Right lobe of liver (tissue), 6 donors: ENCODE measurements at regions not wholly inside any gene's neighbourhood (a gene's known extent, or its start where the extent isn't known, plus 50 kb on each side); places are given as distances from the start of the nearest gene placed in this dataset.

Source experiments
- ATAC-seq, 4 donors: fragments of 200-7000 bp; cut with Tn5 transposase; one replicate each; pipeline ENCODE4 v1.9.1; 2020; ENCODE audit warnings: mild to moderate bottlenecking in 4 of 4, moderate library complexity in 4 of 4
- DNase-seq, 3 donors: peaks; one replicate each; pipeline ENCODE4 v3.0.0-alpha.2; 2020
- H3K27ac ChIP-seq, 3 donors: fragments of 200-600 bp; one replicate each; pipeline ENCODE4 v1.8.0; 2022
- H3K27me3 ChIP-seq, 2 donors: fragments of 200-600 bp; one replicate each; pipeline ENCODE4 v1.8.0; 2022
- H3K36me3 ChIP-seq, 4 donors: fragments of 200-600 bp; sonication (generic) in 1 of 4; one replicate each; pipeline versions ENCODE4 v1.5.1 to v1.8.0; 2017 to 2022; ENCODE audit warnings: control low read depth in 1 of 4
- H3K4me1 ChIP-seq, 4 donors: fragments of 200-600 bp; sonication (generic) in 1 of 4; one replicate each; pipeline versions ENCODE4 v1.5.1 to v1.8.0; 2017 to 2022; ENCODE audit warnings: control low read depth in 1 of 4
- H3K4me3 ChIP-seq, 3 donors: fragments of 200-600 bp; one replicate each; pipeline ENCODE4 v1.8.0; 2022
- H3K9me3 ChIP-seq, 4 donors: fragments of 200-600 bp; sonication (generic) in 1 of 4; one replicate each; pipeline versions ENCODE4 v1.5.1 to v1.8.0; 2017 to 2022; ENCODE audit warnings: control low read depth in 1 of 4
- POLR2A ChIP-seq: fragments of 450-650 bp; IDR thresholded peaks from one replicate; pipeline ENCODE4 v1.6.1; 2017; ENCODE audit warnings: antibody characterized with exemption, mild to moderate bottlenecking
- WGBS: methylation state at CpG from one replicate; pipeline ENCODE4 v1.1.6; 2018; ENCODE audit warnings: low coverage, low lambda C conversion rate; ENCODE audit not compliant: insufficient coverage; ENCODE audit errors: missing lambda C conversion rate; 5-methylcytosine and 5-hydroxymethylcytosine counted together
- intact Hi-C, 2 donors: fragments of 100-400 bp; cut with DNase I; formaldehyde crosslinking; loops; one replicate each; pipeline versions ENCODE4 v1.11.2 to v1.14.1; 2022
- TF ChIP-seq, protein P1 (sequence below), 4 donors: fragments of 200-600 bp in 3 of 4; fragments of 450-650 bp in 1 of 4; IDR thresholded peaks; one replicate each; pipeline versions ENCODE4 v1.5.1 to v1.8.0; 2016 to 2022; ENCODE audit warnings: antibody characterized with exemption in 4 of 4, mild to moderate bottlenecking in 2 of 4
- donor health status: DM: no; HTN: yes; CAD: no.
- donor health status: DM: no; HTN: no; CAD: no.
- donor health status: DM: no; HTN: no; CAD: no.
- donor health status: DM: no; HTN: yes; CAD: no.
- donor health status: DM: no; HTN: yes; CAD: no.

DNA sequence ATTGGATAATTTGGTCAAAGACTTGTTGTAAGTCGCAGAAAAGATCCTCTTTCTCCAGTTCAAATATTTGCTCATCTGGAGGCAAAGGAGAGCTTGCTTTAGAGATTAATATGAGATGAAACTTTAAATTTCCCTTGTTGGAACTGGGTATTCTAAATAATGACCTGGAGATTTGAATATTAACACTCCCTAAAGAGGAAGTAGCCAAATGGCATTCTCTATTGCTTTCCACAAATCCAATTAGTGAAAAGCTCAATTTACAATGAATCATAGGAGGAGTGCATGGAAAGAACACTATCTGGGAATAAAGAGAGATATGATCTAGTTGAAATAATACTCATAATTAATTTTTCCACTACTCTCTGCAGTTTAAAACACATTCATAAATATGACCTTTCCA lies 641.6 kb upstream of the TENM4 start:
- DNase-seq (no peak), ATAC-seq (no peak)
- Histone ChIP-seq H3K9me3 (no peaks in the 10 kb centered on the region), H3K4me3 (no peak overlapping the region), H3K36me3 (no peaks in the 10 kb centered on the region), H3K27ac (no peak overlapping the region), H3K4me1 (no peaks in the 10 kb centered on the region), H3K27me3 (no peaks in the 10 kb centered on the region)
- intact Hi-C loops: no loop called here
- 42% methylated on average over 1 of the region's 1 CpG for WGBS
- TF ChIP-seq, protein P1, sequence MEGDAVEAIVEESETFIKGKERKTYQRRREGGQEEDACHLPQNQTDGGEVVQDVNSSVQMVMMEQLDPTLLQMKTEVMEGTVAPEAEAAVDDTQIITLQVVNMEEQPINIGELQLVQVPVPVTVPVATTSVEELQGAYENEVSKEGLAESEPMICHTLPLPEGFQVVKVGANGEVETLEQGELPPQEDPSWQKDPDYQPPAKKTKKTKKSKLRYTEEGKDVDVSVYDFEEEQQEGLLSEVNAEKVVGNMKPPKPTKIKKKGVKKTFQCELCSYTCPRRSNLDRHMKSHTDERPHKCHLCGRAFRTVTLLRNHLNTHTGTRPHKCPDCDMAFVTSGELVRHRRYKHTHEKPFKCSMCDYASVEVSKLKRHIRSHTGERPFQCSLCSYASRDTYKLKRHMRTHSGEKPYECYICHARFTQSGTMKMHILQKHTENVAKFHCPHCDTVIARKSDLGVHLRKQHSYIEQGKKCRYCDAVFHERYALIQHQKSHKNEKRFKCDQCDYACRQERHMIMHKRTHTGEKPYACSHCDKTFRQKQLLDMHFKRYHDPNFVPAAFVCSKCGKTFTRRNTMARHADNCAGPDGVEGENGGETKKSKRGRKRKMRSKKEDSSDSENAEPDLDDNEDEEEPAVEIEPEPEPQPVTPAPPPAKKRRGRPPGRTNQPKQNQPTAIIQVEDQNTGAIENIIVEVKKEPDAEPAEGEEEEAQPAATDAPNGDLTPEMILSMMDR (IDR thresholded peaks at IDR 0.05): no peak
- no peak for TF ChIP-seq POLR2A

DNA sequence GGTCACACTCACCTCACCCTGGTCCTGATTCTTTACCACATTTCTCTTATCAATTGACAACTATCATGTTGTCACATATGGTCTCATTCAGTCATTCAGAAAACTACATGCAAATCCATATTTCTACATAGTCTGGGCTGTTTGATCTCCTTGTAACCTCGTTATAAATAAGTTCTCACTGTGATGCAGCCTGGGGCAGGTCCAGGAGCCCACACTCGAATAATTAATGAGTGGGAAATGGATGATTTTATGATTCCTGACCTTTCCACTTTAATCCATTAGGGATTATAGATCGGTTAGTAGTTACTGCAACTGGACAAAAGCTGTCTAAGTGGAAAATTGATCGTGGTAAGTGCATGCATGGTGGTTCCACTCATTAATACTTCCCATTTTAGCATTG lies 636.3 kb upstream of the TENM4 start:
- Histone ChIP-seq H3K4me3 (no peak overlapping the region), H3K36me3 (no peaks in the 10 kb centered on the region), H3K4me1 (no peaks in the 10 kb centered on the region), H3K27me3 (no peaks in the 10 kb centered on the region), H3K27ac (no peak overlapping the region), H3K9me3 (no peaks in the 10 kb centered on the region)
- ATAC-seq (no peak), DNase-seq (no peak)
- 39% methylated on average over 4 of the region's 4 CpGs for WGBS
- TF ChIP-seq, protein P1 (IDR thresholded peaks at IDR 0.05): no peak
- no peak for TF ChIP-seq POLR2A
- intact Hi-C loops: no loop called here

DNA sequence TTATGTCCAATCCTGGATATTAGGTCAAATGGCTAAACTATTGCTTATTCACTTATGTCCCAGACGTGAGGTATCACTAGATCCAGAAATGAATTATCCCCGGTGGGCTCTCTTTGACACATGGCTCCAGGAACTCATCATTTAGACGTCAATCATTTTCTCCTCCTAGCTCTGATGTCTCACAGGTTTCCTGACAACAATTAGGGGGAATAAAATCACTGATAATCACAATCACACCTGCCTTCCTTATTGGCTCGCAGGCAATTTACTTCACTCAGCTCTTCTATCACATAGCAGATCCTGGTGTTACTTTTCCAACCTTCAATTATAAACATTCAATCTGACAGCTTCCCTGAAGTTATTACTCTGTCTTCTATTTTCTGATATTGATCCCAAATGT lies 634.0 kb upstream of the TENM4 start:
- Histone ChIP-seq H3K4me3 (no peak overlapping the region), H3K4me1 (no peaks in the 10 kb centered on the region), H3K27me3 (no peaks in the 10 kb centered on the region), H3K36me3 (no peaks in the 10 kb centered on the region), H3K9me3 (no peaks in the 10 kb centered on the region), H3K27ac (no peak overlapping the region)
- TF ChIP-seq, protein P1 (IDR thresholded peaks at IDR 0.05): no peak
- TF ChIP-seq POLR2A: no peak
- DNase-seq: no peak
- ATAC-seq: no peak
- intact Hi-C loops: no loop called here
- WGBS: 32% methylated on average over 4 of the region's 4 CpGs

DNA sequence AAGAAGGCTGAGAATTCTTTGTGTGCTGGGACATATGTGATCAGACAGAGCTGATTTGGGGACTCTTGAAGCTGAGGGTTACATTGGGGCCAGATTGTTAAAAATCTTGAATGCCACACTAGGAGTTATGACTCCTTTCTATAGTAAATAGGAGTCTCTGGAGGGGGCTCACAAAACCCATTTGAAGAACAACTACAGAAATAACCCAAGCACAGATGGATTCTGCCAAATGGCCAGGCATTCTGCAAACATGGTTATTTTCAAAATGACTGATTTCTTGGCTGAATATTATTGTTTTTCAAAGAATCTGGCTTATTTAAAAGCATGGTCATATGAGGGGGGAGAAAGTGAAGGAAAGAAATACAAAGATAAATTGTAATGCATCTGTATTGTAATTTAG lies 625.5 kb upstream of the TENM4 start:
- H3K27me3 ChIP-seq: no peaks in the 10 kb centered on the region
- TF ChIP-seq POLR2A: no peak
- TF ChIP-seq, protein P1 (IDR thresholded peaks at IDR 0.05): no peak
- H3K9me3 ChIP-seq: no peaks in the 10 kb centered on the region
- no peak overlapping the region for H3K27ac ChIP-seq
- no peaks in the 10 kb centered on the region for H3K36me3 ChIP-seq
- intact Hi-C loops: no loop called here
- no peak for ATAC-seq
- no peaks in the 10 kb centered on the region for H3K4me1 ChIP-seq
- H3K4me3 ChIP-seq: no peak overlapping the region
- DNase-seq: no peak

DNA sequence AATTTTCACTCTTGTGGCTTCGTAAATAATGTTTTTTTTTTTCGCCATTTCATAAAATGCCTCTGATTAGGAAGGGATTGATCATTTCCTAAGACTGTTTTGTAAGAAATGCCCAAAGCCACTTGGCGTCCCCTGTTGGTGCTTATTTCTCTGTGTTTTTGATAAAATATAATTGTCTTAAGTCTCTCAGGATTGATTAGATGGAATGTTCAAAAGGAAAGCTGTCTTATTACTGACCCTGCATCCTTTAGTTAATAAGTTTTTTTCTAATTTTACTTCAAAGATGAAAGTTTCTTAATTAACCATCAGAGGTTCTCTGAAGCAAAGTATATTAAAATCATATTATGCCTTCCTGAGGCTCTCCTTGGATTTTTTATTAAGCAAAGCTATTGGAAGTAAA lies 624.3 kb upstream of the TENM4 start:
- no peak overlapping the region for H3K27ac ChIP-seq
- DNase-seq (no peak), ATAC-seq (no peak)
- intact Hi-C loops: no loop called here
- TF ChIP-seq POLR2A: no peak
- TF ChIP-seq, protein P1 (IDR thresholded peaks at IDR 0.05): no peak
- WGBS: 56% methylated on average over 3 of the region's 3 CpGs
- no peaks in the 10 kb centered on the region for H3K27me3 ChIP-seq
- H3K4me1 ChIP-seq: no peaks in the 10 kb centered on the region
- H3K9me3 ChIP-seq: no peaks in the 10 kb centered on the region
- H3K36me3 ChIP-seq: no peaks in the 10 kb centered on the region
- no peak overlapping the region for H3K4me3 ChIP-seq
